Smooth muscle cell (in vitro differentiated cells): ENCODE measurements at regions not wholly inside any gene's neighbourhood (a gene's known extent, or its start where the extent isn't known, plus 50 kb on each side); places are given as distances from the start of the nearest gene placed in this dataset.

Source experiments
- DNase-seq: peaks from one replicate; lab custom pipeline; 2025; ENCODE audit not compliant: unreplicated experiment; lab: John Stamatoyannopoulos, UW
- H2AFZ ChIP-seq: fragments of 200-600 bp; sonication (generic); 2 replicates; pipeline ENCODE4 v1.6.0; 2016; ENCODE audit warnings: antibody characterized with exemption, low read depth, mild to moderate bottlenecking
- H3F3A ChIP-seq: fragments of 200-600 bp; sonication (generic); 2 replicates; pipeline ENCODE4 v1.6.0; 2017; ENCODE audit warnings: antibody characterized with exemption, low read depth
- H3K27ac ChIP-seq: fragments of 200-600 bp; sonication (generic); 2 replicates; pipeline ENCODE4 v1.5.1; 2016; ENCODE audit warnings: low read depth, mild to moderate bottlenecking
- H3K27me3 ChIP-seq: fragments of 200-600 bp; sonication (generic); 2 replicates; pipeline ENCODE4 v1.6.1; 2016; ENCODE audit warnings: low read depth, mild to moderate bottlenecking
- H3K36me3 ChIP-seq: fragments of 200-600 bp; sonication (generic); 2 replicates; pipeline ENCODE4 v1.5.1; 2016; ENCODE audit warnings: low read depth
- H3K4me1 ChIP-seq: fragments of 200-600 bp; sonication (generic); 2 replicates; pipeline ENCODE4 v1.5.1; 2016; ENCODE audit warnings: low read depth
- H3K4me2 ChIP-seq: fragments of 200-600 bp; sonication (generic); 2 replicates; pipeline ENCODE4 v1.6.0; 2016; ENCODE audit warnings: mild to moderate bottlenecking
- H3K4me3 ChIP-seq: fragments of 200-600 bp; sonication (generic); 2 replicates; pipeline ENCODE4 v1.5.1; 2016; ENCODE audit warnings: mild to moderate bottlenecking
- H3K79me2 ChIP-seq: fragments of 200-600 bp; sonication (generic); 2 replicates; pipeline ENCODE4 v1.6.0; 2016; ENCODE audit warnings: low read depth, mild to moderate bottlenecking
- H3K9ac ChIP-seq: fragments of 200-600 bp; sonication (generic); 2 replicates; pipeline ENCODE4 v1.6.0; 2016; ENCODE audit warnings: low read depth
- H3K9me3 ChIP-seq: fragments of 200-600 bp; sonication (generic); replicated peaks from 2 replicates; pipeline ENCODE4 v1.5.1; 2016; ENCODE audit warnings: low read depth
- H4K20me1 ChIP-seq: fragments of 200-600 bp; sonication (generic); 2 replicates; pipeline ENCODE4 v1.6.0; 2016; ENCODE audit warnings: low read depth
- WGBS: methylation state at CpG from one replicate; pipeline ENCODE4 v1.1.7; 2016; ENCODE audit warnings: low lambda C conversion rate; 5-methylcytosine and 5-hydroxymethylcytosine counted together
- TF ChIP-seq, protein P1 (sequence below): fragments of 200-600 bp; sonication (generic); IDR thresholded peaks from 2 replicates; pipeline ENCODE4 v1.5.1; 2017; ENCODE audit warnings: borderline replicate concordance, mild to moderate bottlenecking, antibody characterized with exemption; ENCODE audit not compliant: insufficient read depth, poor library complexity, severe bottlenecking

DNA sequence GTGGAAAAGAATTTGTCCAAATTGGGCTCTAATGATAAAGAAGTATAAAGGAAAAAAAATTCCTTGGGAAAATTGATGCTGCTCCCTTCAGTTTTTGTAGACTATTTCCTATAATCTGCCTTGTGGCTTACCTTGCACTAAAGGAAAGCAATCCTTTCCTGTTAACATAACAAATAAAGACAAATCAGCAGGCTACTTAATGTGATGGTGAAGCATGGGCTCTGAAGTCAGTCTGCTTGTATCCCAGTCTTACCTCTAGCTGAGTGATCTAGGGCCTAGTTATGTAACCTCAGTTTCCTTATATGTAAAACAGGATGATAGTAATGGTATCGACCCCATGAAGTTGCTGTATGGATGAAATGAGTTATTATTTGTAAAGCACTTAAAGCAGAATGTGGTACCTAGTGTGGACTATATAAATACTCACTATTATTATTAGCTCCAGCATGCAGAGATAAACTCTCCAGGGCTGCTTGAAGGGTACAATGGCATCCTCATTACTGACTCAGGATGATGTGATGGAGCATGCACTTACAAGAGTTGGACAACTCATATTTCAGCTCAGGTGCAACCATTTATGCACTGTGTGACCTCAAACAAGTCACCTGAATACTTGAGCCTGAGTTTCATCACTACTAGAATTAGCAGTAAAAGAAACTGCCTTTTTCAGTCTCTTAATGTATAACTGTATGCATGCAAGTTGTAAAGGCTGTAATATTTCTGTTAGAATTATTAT is 156.1 kb downstream of the DKK1 start:
- H3K4me1 ChIP-seq = no peaks in the 10 kb centered on the region
- H3K4me2 ChIP-seq = no peak overlapping the region
- WGBS = 94% methylated on average over 1 of the region's 1 CpG
- H3K27ac ChIP-seq = no peak overlapping the region
- TF ChIP-seq, protein P1, sequence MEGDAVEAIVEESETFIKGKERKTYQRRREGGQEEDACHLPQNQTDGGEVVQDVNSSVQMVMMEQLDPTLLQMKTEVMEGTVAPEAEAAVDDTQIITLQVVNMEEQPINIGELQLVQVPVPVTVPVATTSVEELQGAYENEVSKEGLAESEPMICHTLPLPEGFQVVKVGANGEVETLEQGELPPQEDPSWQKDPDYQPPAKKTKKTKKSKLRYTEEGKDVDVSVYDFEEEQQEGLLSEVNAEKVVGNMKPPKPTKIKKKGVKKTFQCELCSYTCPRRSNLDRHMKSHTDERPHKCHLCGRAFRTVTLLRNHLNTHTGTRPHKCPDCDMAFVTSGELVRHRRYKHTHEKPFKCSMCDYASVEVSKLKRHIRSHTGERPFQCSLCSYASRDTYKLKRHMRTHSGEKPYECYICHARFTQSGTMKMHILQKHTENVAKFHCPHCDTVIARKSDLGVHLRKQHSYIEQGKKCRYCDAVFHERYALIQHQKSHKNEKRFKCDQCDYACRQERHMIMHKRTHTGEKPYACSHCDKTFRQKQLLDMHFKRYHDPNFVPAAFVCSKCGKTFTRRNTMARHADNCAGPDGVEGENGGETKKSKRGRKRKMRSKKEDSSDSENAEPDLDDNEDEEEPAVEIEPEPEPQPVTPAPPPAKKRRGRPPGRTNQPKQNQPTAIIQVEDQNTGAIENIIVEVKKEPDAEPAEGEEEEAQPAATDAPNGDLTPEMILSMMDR = no peak
- no peaks in the 10 kb centered on the region for H3K27me3 ChIP-seq
- H3K79me2 ChIP-seq = no peaks in the 10 kb centered on the region
- no peaks in the 10 kb centered on the region for H3K36me3 ChIP-seq
- H3F3A ChIP-seq = no peaks in the 10 kb centered on the region
- DNase-seq = no peak
- no peaks in the 10 kb centered on the region for H3K9me3 ChIP-seq
- no peak overlapping the region for H3K9ac ChIP-seq
- H4K20me1 ChIP-seq = no peaks in the 10 kb centered on the region
- H3K4me3 ChIP-seq = no peak overlapping the region
- H2AFZ ChIP-seq = no peak overlapping the region

DNA sequence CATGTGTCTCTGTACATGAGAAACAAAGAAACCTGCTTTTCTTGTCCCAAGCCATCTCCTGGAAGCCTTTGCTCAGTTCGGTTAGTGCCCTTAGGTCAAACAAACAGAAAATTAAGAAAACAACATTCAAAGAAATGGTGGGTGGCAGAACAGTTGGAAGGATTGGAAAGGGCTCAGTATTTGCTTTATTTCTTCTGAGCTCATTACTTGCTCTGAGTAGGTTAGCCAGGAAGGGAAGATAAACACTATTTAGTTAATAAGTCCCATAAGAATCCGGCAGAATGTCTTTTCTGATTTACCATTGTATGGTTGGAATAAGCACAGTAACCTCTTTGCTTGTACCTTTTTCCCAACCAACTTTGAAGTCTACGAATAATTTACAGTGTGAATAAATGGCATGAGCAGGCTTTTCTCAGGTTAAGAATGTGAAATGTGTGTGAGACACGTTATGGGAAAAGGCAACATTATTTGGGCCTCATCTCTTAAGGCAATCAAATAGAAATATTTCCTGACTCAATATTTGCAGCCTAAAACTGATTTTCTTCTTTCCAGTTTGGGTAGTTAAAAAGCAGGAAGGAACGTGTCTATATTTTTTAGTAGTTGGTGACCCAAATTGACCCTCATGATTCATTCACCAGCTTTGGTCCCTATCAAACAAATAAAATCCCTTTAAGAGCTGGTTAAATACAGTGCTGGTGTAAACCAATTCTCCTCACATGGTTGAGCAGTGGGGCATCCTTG is 158.5 kb downstream of the DKK1 start:
- TF ChIP-seq, protein P1 = no peak
- no peak for DNase-seq
- H3F3A ChIP-seq = no peaks in the 10 kb centered on the region
- no peak overlapping the region for H3K27ac ChIP-seq
- H3K9ac ChIP-seq = no peak overlapping the region
- WGBS = 73% methylated on average over 5 of the region's 5 CpGs
- no peak overlapping the region for H3K4me2 ChIP-seq
- H3K4me3 ChIP-seq = no peak overlapping the region
- H3K9me3 ChIP-seq = no peaks in the 10 kb centered on the region
- no peaks in the 10 kb centered on the region for H3K4me1 ChIP-seq
- H3K27me3 ChIP-seq = no peaks in the 10 kb centered on the region
- H2AFZ ChIP-seq = no peak overlapping the region
- no peaks in the 10 kb centered on the region for H4K20me1 ChIP-seq
- H3K36me3 ChIP-seq = no peaks in the 10 kb centered on the region
- H3K79me2 ChIP-seq = no peaks in the 10 kb centered on the region

DNA sequence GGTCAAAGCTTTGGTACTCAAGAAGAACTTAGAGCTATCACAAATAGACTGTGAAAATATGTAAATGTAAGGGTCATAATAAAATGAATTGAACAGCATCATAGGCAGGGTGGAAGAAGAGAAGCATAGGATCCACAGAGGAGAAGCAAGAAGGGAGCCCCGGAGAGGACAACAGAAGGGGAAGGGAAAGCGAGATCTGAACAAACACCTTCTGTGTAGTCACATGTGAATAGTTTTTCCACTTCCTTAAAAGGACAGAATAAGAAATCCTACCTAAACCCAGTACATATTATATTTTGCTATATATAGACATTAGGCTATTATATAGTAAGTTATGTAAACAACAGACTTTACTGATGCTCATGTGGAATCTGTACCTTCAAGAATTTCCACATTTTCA is 160.2 kb downstream of the DKK1 start:
- Histone ChIP-seq H3K36me3 (no peaks in the 10 kb centered on the region), H3K4me1 (no peaks in the 10 kb centered on the region), H3K9me3 (no peaks in the 10 kb centered on the region), H3K27ac (no peak overlapping the region), H4K20me1 (no peaks in the 10 kb centered on the region), H2AFZ (no peak overlapping the region), H3F3A (no peaks in the 10 kb centered on the region), H3K79me2 (no peaks in the 10 kb centered on the region), H3K27me3 (no peaks in the 10 kb centered on the region), H3K4me2 (no peak overlapping the region), H3K9ac (no peak overlapping the region), H3K4me3 (no peak overlapping the region)
- TF ChIP-seq, protein P1 = no peak
- 91% methylated on average over 2 of the region's 2 CpGs for WGBS
- DNase-seq = no peak

- Histone ChIP-seq H3K36me3 (no peaks in the 10 kb centered on the region), H3K79me2 (no peaks in the 10 kb centered on the region), H3K4me1 (no peaks in the 10 kb centered on the region), H3F3A (no peaks in the 10 kb centered on the region), H3K9me3 (no peaks in the 10 kb centered on the region), H3K27ac (no peak overlapping the region), H3K4me3 (no peak overlapping the region), H3K9ac (no peak overlapping the region), H3K27me3 (no peaks in the 10 kb centered on the region), H2AFZ (no peak overlapping the region), H3K4me2 (no peak overlapping the region), H4K20me1 (no peaks in the 10 kb centered on the region)
- no peak for DNase-seq
- TF ChIP-seq, protein P1 = no peak
- WGBS = 94% methylated on average over 4 of the region's 4 CpGs
These were observed 163.2 kb downstream of the DKK1 start for GRCh38 chr10:52477305-52477704.
